Breast epithelium (tissue), 4 donors: ENCODE measurements at regions not wholly inside any gene's neighbourhood (a gene's known extent, or its start where the extent isn't known, plus 50 kb on each side); places are given as distances from the start of the nearest gene placed in this dataset.

Source experiments
- DNase-seq, 2 donors: peaks; one replicate each; pipeline ENCODE4 v3.0.0-alpha.2; 2019; ENCODE audit warnings: low spot score in 2 of 2
- H3K27ac ChIP-seq, 2 donors: fragments of 200-600 bp; sonication (generic) in 1 of 2; one replicate each; pipeline ENCODE4 v1.5.1; 2016 to 2019; ENCODE audit warnings: mild to moderate bottlenecking in 1 of 2
- H3K27me3 ChIP-seq, 2 donors: fragments of 200-600 bp; sonication (generic) in 1 of 2; one replicate each; pipeline versions ENCODE4 v1.5.1 to v1.6.0; 2017 to 2019; ENCODE audit warnings: control low read depth in 1 of 2, mild to moderate bottlenecking in 1 of 2
- H3K36me3 ChIP-seq: fragments of 200-600 bp; one replicate; pipeline ENCODE4 v1.5.1; 2019
- H3K4me1 ChIP-seq, 2 donors: fragments of 200-600 bp; sonication (generic); one replicate each; pipeline ENCODE4 v1.5.1; 2016 to 2019; ENCODE audit warnings: control low read depth in 1 of 2
- H3K4me3 ChIP-seq, 3 donors: fragments of 200-600 bp; sonication (generic); 1 replicate in 2 of 3; 2 replicates in 1 of 3; pipeline ENCODE4 v1.5.1; 2016 to 2019; ENCODE audit warnings: mild to moderate bottlenecking in 3 of 3, moderate library complexity in 2 of 3
- H3K9me3 ChIP-seq, 2 donors: fragments of 200-600 bp; sonication (generic) in 1 of 2; one replicate each; pipeline ENCODE4 v1.5.1; 2016 to 2019; ENCODE audit warnings: control low read depth in 1 of 2
- CTCF ChIP-seq, 3 donors: fragments of 450-650 bp; IDR thresholded peaks; one replicate each; pipeline ENCODE4 v1.5.1; 2016 to 2017; ENCODE audit warnings: antibody characterized with exemption in 3 of 3, mild to moderate bottlenecking in 3 of 3, moderate library complexity in 3 of 3
- POLR2A ChIP-seq: fragments of 450-650 bp; IDR thresholded peaks from one replicate; pipeline ENCODE4 v1.6.1; 2016; ENCODE audit warnings: antibody characterized with exemption, mild to moderate bottlenecking, moderate library complexity
- POLR2AphosphoS5 ChIP-seq, 3 donors: sonication (generic); formaldehyde crosslinking; IDR thresholded peaks; one replicate each; pipeline ENCODE4 v1.6.1; 2017; ENCODE audit warnings: antibody characterized with exemption in 3 of 3
- intact Hi-C: fragments of 100-400 bp; cut with DNase I; formaldehyde crosslinking; loops from one replicate; pipeline ENCODE4 v1.15.1; 2023; ENCODE audit warnings: low total_unique reads

GRCh38 chr7:49443515-49443914 is 329.9 kb upstream of the VWC2 start:
- DNase-seq: no peak
- Histone ChIP-seq H3K9me3 (peaks cover 0 to 6% of the 10 kb centered on the region in 2 donors), H3K27ac (no peak overlapping the region), H3K36me3 (peaks cover 3% of the 10 kb centered on the region), H3K4me1 (no peaks in the 10 kb centered on the region), H3K27me3 (no peaks in the 10 kb centered on the region), H3K4me3 (no peak overlapping the region)
- no peak for TF ChIP-seq POLR2A
- TF ChIP-seq CTCF (IDR thresholded peaks at IDR 0.05): no peak
- TF ChIP-seq POLR2AphosphoS5 (IDR thresholded peaks at IDR 0.05): no peak
- intact Hi-C loops: no loop called here

GRCh38 chr7:49453486-49453885 is 320.0 kb upstream of the VWC2 start:
- Histone ChIP-seq H3K27ac (no peak overlapping the region), H3K27me3 (no peaks in the 10 kb centered on the region), H3K4me3 (no peak overlapping the region), H3K4me1 (no peaks in the 10 kb centered on the region), H3K9me3 (peaks cover 0 to under 1% of the 10 kb centered on the region in 2 donors), H3K36me3 (no peaks in the 10 kb centered on the region)
- TF ChIP-seq CTCF (IDR thresholded peaks at IDR 0.05): no peak
- TF ChIP-seq POLR2A: no peak
- TF ChIP-seq POLR2AphosphoS5 (IDR thresholded peaks at IDR 0.05): no peak
- intact Hi-C loops: no loop called here
- DNase-seq: no peak

GRCh38 chr7:49479441-49479840 is 294.0 kb upstream of the VWC2 start:
- Histone ChIP-seq H3K4me3 (no peak overlapping the region), H3K4me1 (no peaks in the 10 kb centered on the region), H3K36me3 (no peaks in the 10 kb centered on the region), H3K27me3 (no peaks in the 10 kb centered on the region), H3K27ac (no peak overlapping the region), H3K9me3 (no peaks in the 10 kb centered on the region)
- DNase-seq: no peak
- intact Hi-C loops: no loop called here
- TF ChIP-seq POLR2AphosphoS5 (IDR thresholded peaks at IDR 0.05) (no peak), POLR2A (no peak), CTCF (IDR thresholded peaks at IDR 0.05) (no peak)

GRCh38 chr7:49479936-49480544 is 293.4 kb upstream of the VWC2 start:
- H3K27ac ChIP-seq: no peak overlapping the region
- no peaks in the 10 kb centered on the region for H3K27me3 ChIP-seq
- intact Hi-C loops: no loop called here
- H3K9me3 ChIP-seq: no peaks in the 10 kb centered on the region
- no peaks in the 10 kb centered on the region for H3K36me3 ChIP-seq
- no peak for DNase-seq
- H3K4me1 ChIP-seq: no peaks in the 10 kb centered on the region
- no peak for TF ChIP-seq POLR2AphosphoS5 (IDR thresholded peaks at IDR 0.05)
- no peak for TF ChIP-seq CTCF (IDR thresholded peaks at IDR 0.05)
- no peak for TF ChIP-seq POLR2A
- no peak overlapping the region for H3K4me3 ChIP-seq

- H3K27ac ChIP-seq: no peak overlapping the region
- no peak for TF ChIP-seq CTCF (IDR thresholded peaks at IDR 0.05)
- no peak for TF ChIP-seq POLR2AphosphoS5 (IDR thresholded peaks at IDR 0.05)
- no peak for TF ChIP-seq POLR2A
- H3K36me3 ChIP-seq: no peaks in the 10 kb centered on the region
- H3K9me3 ChIP-seq: no peaks in the 10 kb centered on the region
- H3K4me1 ChIP-seq: no peaks in the 10 kb centered on the region
- H3K4me3 ChIP-seq: no peak overlapping the region
- intact Hi-C loops: no loop called here
- no peak for DNase-seq
- no peaks in the 10 kb centered on the region for H3K27me3 ChIP-seq
Observed at GRCh38 chr7:49481075-49481474, 292.4 kb upstream of the VWC2 start.
